Adipocyte (in vitro differentiated cells): ENCODE measurements at regions not wholly inside any gene's neighbourhood (a gene's known extent, or its start where the extent isn't known, plus 50 kb on each side); places are given as distances from the start of the nearest gene placed in this dataset.

ENCODE experiments used
- DNase-seq: peaks from one replicate; pipeline ENCODE4 v3.0.0-alpha.2; 2015; ENCODE audit warnings: low read depth
- H3K27me3 ChIP-seq: replicated peaks from 2 replicates; pipeline ENCODE4 v1.7.0; 2013; ENCODE audit warnings: mild to moderate bottlenecking, low read length, moderate library complexity; ENCODE audit not compliant: control insufficient read depth, insufficient read depth
- H3K36me3 ChIP-seq: 2 replicates; pipeline ENCODE4 v1.7.0; 2013; ENCODE audit warnings: low read length, mild to moderate bottlenecking, moderate library complexity; ENCODE audit not compliant: control insufficient read depth, insufficient read depth, severe bottlenecking
- H3K4me1 ChIP-seq: 2 replicates; pipeline ENCODE4 v1.7.0; 2013; ENCODE audit warnings: mild to moderate bottlenecking, low read length, moderate library complexity; ENCODE audit not compliant: control insufficient read depth, insufficient read depth
- H3K4me3 ChIP-seq: 2 replicates; pipeline ENCODE4 v1.7.0; 2013; ENCODE audit warnings: mild to moderate bottlenecking, low read length, moderate library complexity
- H3K9ac ChIP-seq: 2 replicates; pipeline ENCODE4 v1.7.0; 2013; ENCODE audit warnings: mild to moderate bottlenecking, low read length, moderate library complexity
- H3K9me3 ChIP-seq: 2 replicates; pipeline ENCODE4 v1.7.0; 2013; ENCODE audit warnings: mild to moderate bottlenecking, low read length, moderate library complexity; ENCODE audit not compliant: control insufficient read depth

- H3K4me3 ChIP-seq: no peak overlapping the region
Measured at GRCh38 chr5:175104677-175105076, 339.3 kb downstream of the DRD1 start.

GRCh38 chr5:175103746-175104145 lies 340.2 kb downstream of the DRD1 start:
- H3K9ac ChIP-seq: no peak overlapping the region
- no peaks in the 10 kb centered on the region for H3K9me3 ChIP-seq
- no peaks in the 10 kb centered on the region for H3K4me1 ChIP-seq
- H3K4me3 ChIP-seq: no peak overlapping the region
- no peaks in the 10 kb centered on the region for H3K36me3 ChIP-seq
- peaks cover 14% of the 10 kb centered on the region for H3K27me3 ChIP-seq
- no peak for DNase-seq

More at GRCh38 chr5:175104677-175105076, 339.3 kb downstream of the DRD1 start:
- Histone ChIP-seq H3K4me1 (no peaks in the 10 kb centered on the region), H3K9ac (no peak overlapping the region), H3K9me3 (peaks cover 9% of the 10 kb centered on the region), H3K36me3 (no peaks in the 10 kb centered on the region), H3K27me3 (peaks cover 14% of the 10 kb centered on the region)
- DNase-seq: no peak

- H3K27me3 ChIP-seq: peaks cover 14% of the 10 kb centered on the region
- H3K9me3 ChIP-seq: no peaks in the 10 kb centered on the region
- no peak overlapping the region for H3K4me3 ChIP-seq
- no peaks in the 10 kb centered on the region for H3K4me1 ChIP-seq
- no peak overlapping the region for H3K9ac ChIP-seq
- DNase-seq: no peak
- no peaks in the 10 kb centered on the region for H3K36me3 ChIP-seq
Measured at GRCh38 chr5:175102717-175103116, 341.3 kb downstream of the DRD1 start.

GRCh38 chr5:175098301-175098700 lies 345.7 kb downstream of the DRD1 start:
- Histone ChIP-seq H3K9me3 (peaks cover 4% of the 10 kb centered on the region), H3K4me1 (peaks cover 12% of the 10 kb centered on the region), H3K36me3 (no peaks in the 10 kb centered on the region), H3K9ac (no peak overlapping the region), H3K27me3 (no peaks in the 10 kb centered on the region), H3K4me3 (no peak overlapping the region)
- DNase-seq: no peak

GRCh38 chr5:175096469-175097165 lies 347.4 kb downstream of the DRD1 start:
- H3K36me3 ChIP-seq: no peaks in the 10 kb centered on the region
- peaks cover 12% of the 10 kb centered on the region for H3K4me1 ChIP-seq
- no peaks in the 10 kb centered on the region for H3K27me3 ChIP-seq
- H3K9ac ChIP-seq: peak overlapping the region; percentile 44
- no peak overlapping the region for H3K4me3 ChIP-seq
- H3K9me3 ChIP-seq: peaks cover 9% of the 10 kb centered on the region
- no peak for DNase-seq

GRCh38 chr5:175094461-175094860 lies 349.5 kb downstream of the DRD1 start:
- Histone ChIP-seq H3K4me3 (no peak overlapping the region), H3K9me3 (peaks cover 9% of the 10 kb centered on the region), H3K9ac (no peak overlapping the region), H3K36me3 (no peaks in the 10 kb centered on the region), H3K27me3 (peaks cover 6% of the 10 kb centered on the region), H3K4me1 (peaks cover 12% of the 10 kb centered on the region)
- no peak for DNase-seq

- Histone ChIP-seq H3K27me3 (peaks cover 7% of the 10 kb centered on the region), H3K4me3 (no peak overlapping the region), H3K36me3 (no peaks in the 10 kb centered on the region), H3K4me1 (peaks cover 12% of the 10 kb centered on the region), H3K9me3 (peaks cover 9% of the 10 kb centered on the region), H3K9ac (no peak overlapping the region)
- no peak for DNase-seq
Measured at GRCh38 chr5:175092691-175093090, 351.3 kb downstream of the DRD1 start.

- no peaks in the 10 kb centered on the region for H3K36me3 ChIP-seq
- no peak overlapping the region for H3K4me3 ChIP-seq
Measured at GRCh38 chr5:175088963-175089362, 355.0 kb downstream of the DRD1 start.

GRCh38 chr5:175082866-175083590 lies 358.6 kb downstream of the MSX2 start:
- DNase-seq: no peak
- H3K9me3 ChIP-seq: no peaks in the 10 kb centered on the region
- H3K27me3 ChIP-seq: no peaks in the 10 kb centered on the region
- no peaks in the 10 kb centered on the region for H3K4me1 ChIP-seq
- no peak overlapping the region for H3K9ac ChIP-seq
- H3K36me3 ChIP-seq: no peaks in the 10 kb centered on the region
- H3K4me3 ChIP-seq: no peak overlapping the region

More at GRCh38 chr5:175088963-175089362, 355.0 kb downstream of the DRD1 start:
- Histone ChIP-seq H3K9me3 (peaks cover 6% of the 10 kb centered on the region), H3K27me3 (peaks cover 7% of the 10 kb centered on the region), H3K4me1 (no peaks in the 10 kb centered on the region), H3K9ac (no peak overlapping the region)
- no peak for DNase-seq

GRCh38 chr5:175082346-175082745 lies 358.0 kb downstream of the MSX2 start:
- H3K9ac ChIP-seq: no peak overlapping the region
- H3K27me3 ChIP-seq: no peaks in the 10 kb centered on the region
- no peaks in the 10 kb centered on the region for H3K4me1 ChIP-seq
- no peak overlapping the region for H3K4me3 ChIP-seq
- no peaks in the 10 kb centered on the region for H3K9me3 ChIP-seq
- no peaks in the 10 kb centered on the region for H3K36me3 ChIP-seq
- DNase-seq: no peak

- DNase-seq: no peak
- H3K4me3 ChIP-seq: no peak overlapping the region
Measured at GRCh38 chr5:175079707-175080106, 355.3 kb downstream of the MSX2 start.

More at GRCh38 chr5:175079707-175080106, 355.3 kb downstream of the MSX2 start:
- Histone ChIP-seq H3K27me3 (no peaks in the 10 kb centered on the region), H3K36me3 (no peaks in the 10 kb centered on the region), H3K9me3 (no peaks in the 10 kb centered on the region), H3K4me1 (no peaks in the 10 kb centered on the region), H3K9ac (no peak overlapping the region)
